Endothelial cell of umbilical vein (primary cell): ENCODE measurements at regions not wholly inside any gene's neighbourhood (a gene's known extent, or its start where the extent isn't known, plus 50 kb on each side); places are given as distances from the start of the nearest gene placed in this dataset.

Experiments
- BruUV-seq: library from RNA; stranded (reverse); fragments of 400-500 nt; replicated peaks from 2 replicates; lab custom pipeline; 2021; lab: Mats Ljungman, UMichigan
- CTCF ChIA-PET: fragments of 300-600, 350-600 bp; sonication (Branson Sonifier 250); formaldehyde crosslinking; loops from one replicate; lab custom pipeline; 2021; ENCODE audit warnings: antibody characterized with exemption, inconsistent platforms; lab: Charles Lee
- POLR2A ChIA-PET: fragments of 300-600, 350-600 bp; sonication (Branson Sonifier 250); formaldehyde crosslinking; loops from one replicate; lab custom pipeline; 2021; ENCODE audit warnings: antibody characterized with exemption, inconsistent platforms; lab: Charles Lee
- DNase-seq: peaks from one replicate; pipeline ENCODE4 v3.0.0-alpha.2; 2011; ENCODE audit warnings: low read depth, low spot score
- FAIRE-seq: peaks from 2 replicates; lab custom pipeline; 2011; peaks lifted over from hg19 to GRCh38; lab: Jason Lieb, UNC
- H2AFZ ChIP-seq: 2 replicates; pipeline ENCODE4 v1.6.0; 2012; ENCODE audit warnings: low read depth, low read length, control low read depth, inconsistent platforms
- H3K27ac ChIP-seq: 2 replicates; pipeline ENCODE4 v1.5.1; 2011; ENCODE audit warnings: low read depth, mild to moderate bottlenecking, control low read depth, low read length, moderate library complexity; ENCODE audit not compliant: insufficient read depth
- H3K27me3 ChIP-seq, 2 experiments: 2 replicates each; pipeline versions ENCODE4 v1.6.0 to v1.6.1; 2011; ENCODE audit warnings: low read length in 2 of 2, mixed read lengths in 1 of 2; ENCODE audit not compliant: control insufficient read depth in 2 of 2, insufficient read depth in 2 of 2
- H3K36me3 ChIP-seq, 2 experiments: 2 replicates in 1 of 2; 3 replicates in 1 of 2; pipeline ENCODE4 v1.5.1; 2011; ENCODE audit warnings: low read length in 2 of 2, mild to moderate bottlenecking in 1 of 2, moderate library complexity in 1 of 2; ENCODE audit not compliant: control insufficient read depth in 2 of 2, insufficient read depth in 2 of 2; ENCODE audit errors: extremely low read depth in 1 of 2
- H3K4me1 ChIP-seq: 3 replicates; pipeline ENCODE4 v1.5.1; 2011; ENCODE audit warnings: mild to moderate bottlenecking, low read length; ENCODE audit not compliant: control insufficient read depth, insufficient read depth; ENCODE audit errors: extremely low read depth
- H3K4me2 ChIP-seq: 2 replicates; pipeline ENCODE4 v1.6.1; 2011; ENCODE audit warnings: low read length, control low read depth, mixed read lengths; ENCODE audit not compliant: insufficient read depth
- H3K4me3 ChIP-seq, 3 experiments: fragments of 200-600 bp in 1 of 3; sonication (generic), shearing (Covaris generic) in 1 of 3; replicated peaks in 1 of 3; 2 replicates each; pipeline ENCODE4 v1.5.1; 2011 to 2016; ENCODE audit warnings: control low read depth in 3 of 3, low read length in 3 of 3, mild to moderate bottlenecking in 2 of 3, inconsistent platforms in 1 of 3, low read depth in 1 of 3, moderate library complexity in 1 of 3; ENCODE audit not compliant: insufficient read depth in 1 of 3
- H3K79me2 ChIP-seq: 2 replicates; pipeline ENCODE4 v1.6.0; 2012; ENCODE audit warnings: low read length, inconsistent platforms; ENCODE audit not compliant: control insufficient read depth, insufficient read depth
- H3K9ac ChIP-seq: replicated peaks from 2 replicates; pipeline ENCODE3; 2011; ENCODE audit warnings: low read length, control low read depth; ENCODE audit not compliant: insufficient read depth; ENCODE audit errors: extremely low read depth
- H3K9me1 ChIP-seq: replicated peaks from 3 replicates; pipeline ENCODE4 v1.6.0; 2011; ENCODE audit warnings: mild to moderate bottlenecking, low read length; ENCODE audit not compliant: control insufficient read depth, insufficient read depth; ENCODE audit errors: extremely low read depth
- H3K9me3 ChIP-seq: replicated peaks from 2 replicates; pipeline ENCODE4 v1.5.1; 2012; ENCODE audit warnings: low read length, inconsistent platforms; ENCODE audit not compliant: control insufficient read depth, insufficient read depth
- H4K20me1 ChIP-seq: replicated peaks from 2 replicates; pipeline ENCODE3; 2011; ENCODE audit warnings: mild to moderate bottlenecking, low read length; ENCODE audit not compliant: control insufficient read depth, insufficient read depth; ENCODE audit errors: extremely low read depth
- EZH2 ChIP-seq: IDR thresholded peaks from 2 replicates; pipeline ENCODE4 v1.6.1; 2012; ENCODE audit warnings: borderline replicate concordance, low read depth, mild to moderate bottlenecking, moderate library complexity, low read length, inconsistent platforms; ENCODE audit not compliant: severe bottlenecking
- FOS ChIP-seq: IDR thresholded peaks from 2 replicates; pipeline ENCODE4 v1.6.1; 2011; ENCODE audit warnings: mild to moderate bottlenecking, low read length, moderate library complexity, borderline replicate concordance; ENCODE audit not compliant: insufficient read depth
- GATA2 ChIP-seq: IDR thresholded peaks from 2 replicates; pipeline ENCODE4 v1.7.0; 2011; ENCODE audit warnings: low read depth, mild to moderate bottlenecking, moderate library complexity, mixed read lengths, low read length; ENCODE audit not compliant: insufficient read length, insufficient read depth
- JUN ChIP-seq: IDR thresholded peaks from 2 replicates; pipeline ENCODE4 v1.6.1; 2011; ENCODE audit warnings: borderline replicate concordance, low read depth; ENCODE audit not compliant: insufficient read length, insufficient read depth
- MYC ChIP-seq: IDR thresholded peaks from one replicate; pipeline ENCODE4 v1.6.1; 2011; ENCODE audit warnings: mild to moderate bottlenecking, low read depth, low read length
- POLR2A ChIP-seq: IDR thresholded peaks from 2 replicates; pipeline ENCODE4 v1.6.1; 2012; ENCODE audit warnings: low read depth, mild to moderate bottlenecking, control low read depth, low read length
- POLR2AphosphoS5 ChIP-seq: IDR thresholded peaks from 2 replicates; pipeline ENCODE4 v1.6.1; 2012; ENCODE audit warnings: low read depth, mild to moderate bottlenecking, control low read depth, low read length, moderate library complexity; ENCODE audit not compliant: insufficient read depth
- dilution Hi-C: fragments of 300-500 bp; cut with MboI; formaldehyde crosslinking; loops from one replicate; pipeline ENCODE4 v1.15.0; 2019; ENCODE audit warnings: low sequenced_read_pairs; ENCODE audit not compliant: extremely low pct_ligation_motif_present
- intact Hi-C: fragments of 100-400 bp; cut with micrococcal nuclease; formaldehyde crosslinking; loops from one replicate; pipeline ENCODE4 v1.10.0; 2022
- TF ChIP-seq, protein P1 (sequence below), 2 donors: IDR thresholded peaks; 1 replicate in 1 of 2; 2 replicates in 1 of 2; pipeline ENCODE4 v1.5.1; 2011; ENCODE audit warnings: low read length in 2 of 2, mild to moderate bottlenecking in 2 of 2, moderate library complexity in 2 of 2, control low read depth in 1 of 2, inconsistent platforms in 1 of 2, low read depth in 1 of 2; ENCODE audit not compliant: insufficient read depth in 1 of 2; ENCODE audit errors: extremely low read depth in 1 of 2
- TF ChIP-seq, protein P2 (sequence below): IDR thresholded peaks from 2 replicates; pipeline ENCODE4 v1.6.1; 2011; ENCODE audit not compliant: insufficient read depth, insufficient read length

DNA sequence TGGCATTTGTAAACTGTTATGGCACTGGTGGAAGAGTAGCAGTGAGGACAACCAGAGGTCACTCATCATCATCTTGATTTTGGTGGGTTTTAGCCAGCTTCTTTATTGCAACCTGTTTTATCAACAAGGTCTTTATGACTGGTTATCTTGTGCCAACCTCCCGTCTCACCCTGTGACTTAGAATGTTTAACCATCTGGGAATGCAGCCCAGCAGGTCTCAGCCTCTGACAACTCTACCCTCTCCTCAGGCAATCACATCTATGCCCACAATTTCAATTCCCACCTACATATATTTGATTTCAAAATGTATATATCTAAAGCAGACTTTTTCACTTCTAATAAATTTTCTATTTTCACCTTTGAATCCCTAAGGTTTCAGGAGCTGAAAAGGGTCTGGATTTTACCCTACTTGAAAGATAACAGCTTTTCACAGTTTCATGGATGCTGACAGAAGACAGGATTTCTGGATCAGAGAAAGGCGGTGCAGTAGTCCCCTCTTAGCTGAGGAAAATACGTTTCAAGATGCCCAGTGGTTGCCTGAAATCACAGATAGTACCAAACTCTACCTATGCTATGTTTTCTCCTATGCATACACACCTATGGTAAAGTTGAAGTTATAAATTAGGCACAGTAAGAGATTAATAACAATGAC, 1171.8 kb downstream of the DIAPH3 start:
- ChIA-PET POLR2A (no interaction called here), CTCF (interaction anchor here (1.0 kb wide), 1 partner anchor 9 kb away, joined by 3 read pairs; no protein-coding TSS in a partner anchor)
- Histone ChIP-seq H4K20me1 (no peaks in the 10 kb centered on the region), H3K4me3 (no peak overlapping the region), H3K36me3 (no peaks in the 10 kb centered on the region), H3K27me3 (no peaks in the 10 kb centered on the region), H3K9ac (no peak overlapping the region), H3K9me1 (no peaks in the 10 kb centered on the region), H3K4me1 (no peaks in the 10 kb centered on the region), H3K4me2 (no peak overlapping the region), H3K79me2 (no peaks in the 10 kb centered on the region), H3K9me3 (no peaks in the 10 kb centered on the region), H2AFZ (no peak overlapping the region), H3K27ac (no peak overlapping the region)
- dilution Hi-C loops: no loop called here
- FAIRE-seq (no peak), DNase-seq (no peak)
- TF ChIP-seq MYC (no peak), FOS (no peak), EZH2 (no peak)
- BruUV-seq: no TSS peak
- intact Hi-C loops: loop anchor here (10.0 kb wide), 1 partner anchor 323 kb away; no protein-coding TSS in a partner anchor

DNA sequence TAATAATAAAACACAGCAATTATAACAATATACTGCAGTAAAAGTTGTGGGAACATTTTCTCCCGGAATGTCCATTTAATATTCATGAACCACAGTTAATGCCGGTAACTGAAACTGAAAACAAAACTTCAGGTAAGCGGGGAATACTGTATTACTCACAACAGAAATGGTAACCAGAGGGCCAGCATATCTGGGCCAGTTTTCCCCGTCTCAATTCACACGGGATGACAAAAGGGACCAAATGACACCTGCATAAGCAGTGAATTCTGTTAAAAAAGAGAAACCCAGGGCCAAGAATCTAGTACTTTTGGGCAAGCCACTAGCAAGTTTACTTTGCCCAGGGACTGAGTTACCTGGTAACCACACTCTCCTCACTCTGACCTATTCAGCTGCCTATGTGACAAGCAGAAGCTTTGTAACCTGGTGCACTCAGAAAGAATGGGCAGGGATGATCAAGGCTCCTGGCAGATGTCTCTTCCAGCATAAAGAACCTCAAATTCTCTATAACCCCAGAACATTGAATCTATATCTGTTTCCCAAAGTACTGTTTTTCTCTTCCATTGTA, 1171.2 kb downstream of the DIAPH3 start:
- Histone ChIP-seq H3K27ac (no peak overlapping the region), H4K20me1 (no peaks in the 10 kb centered on the region), H3K79me2 (no peaks in the 10 kb centered on the region), H3K9me3 (no peaks in the 10 kb centered on the region), H3K27me3 (no peaks in the 10 kb centered on the region), H3K9ac (no peak overlapping the region), H3K4me2 (no peak overlapping the region), H3K9me1 (no peaks in the 10 kb centered on the region), H3K36me3 (no peaks in the 10 kb centered on the region), H2AFZ (no peak overlapping the region), H3K4me1 (no peaks in the 10 kb centered on the region), H3K4me3 (no peak overlapping the region)
- intact Hi-C loops (loop anchor here (10.0 kb wide), 1 partner anchor 322 kb away; no protein-coding TSS in a partner anchor), dilution Hi-C loops (no loop called here)
- FAIRE-seq (no peak), DNase-seq (no peak)
- TF ChIP-seq GATA2 (no peak), POLR2AphosphoS5 (no peak), EZH2 (no peak), MYC (no peak), JUN (no peak), POLR2A (no peak), FOS (no peak)
- TF ChIP-seq, protein P1, sequence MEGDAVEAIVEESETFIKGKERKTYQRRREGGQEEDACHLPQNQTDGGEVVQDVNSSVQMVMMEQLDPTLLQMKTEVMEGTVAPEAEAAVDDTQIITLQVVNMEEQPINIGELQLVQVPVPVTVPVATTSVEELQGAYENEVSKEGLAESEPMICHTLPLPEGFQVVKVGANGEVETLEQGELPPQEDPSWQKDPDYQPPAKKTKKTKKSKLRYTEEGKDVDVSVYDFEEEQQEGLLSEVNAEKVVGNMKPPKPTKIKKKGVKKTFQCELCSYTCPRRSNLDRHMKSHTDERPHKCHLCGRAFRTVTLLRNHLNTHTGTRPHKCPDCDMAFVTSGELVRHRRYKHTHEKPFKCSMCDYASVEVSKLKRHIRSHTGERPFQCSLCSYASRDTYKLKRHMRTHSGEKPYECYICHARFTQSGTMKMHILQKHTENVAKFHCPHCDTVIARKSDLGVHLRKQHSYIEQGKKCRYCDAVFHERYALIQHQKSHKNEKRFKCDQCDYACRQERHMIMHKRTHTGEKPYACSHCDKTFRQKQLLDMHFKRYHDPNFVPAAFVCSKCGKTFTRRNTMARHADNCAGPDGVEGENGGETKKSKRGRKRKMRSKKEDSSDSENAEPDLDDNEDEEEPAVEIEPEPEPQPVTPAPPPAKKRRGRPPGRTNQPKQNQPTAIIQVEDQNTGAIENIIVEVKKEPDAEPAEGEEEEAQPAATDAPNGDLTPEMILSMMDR (IDR thresholded peaks at IDR 0.05; ENCODE audit: extremely low read depth in 1 of 2, insufficient read depth in 1 of 2, low read depth in 1 of 2, low read length in 2 of 2): no peak
- TF ChIP-seq, protein P2, sequence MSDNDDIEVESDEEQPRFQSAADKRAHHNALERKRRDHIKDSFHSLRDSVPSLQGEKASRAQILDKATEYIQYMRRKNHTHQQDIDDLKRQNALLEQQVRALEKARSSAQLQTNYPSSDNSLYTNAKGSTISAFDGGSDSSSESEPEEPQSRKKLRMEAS: no peak
- ChIA-PET CTCF (no interaction called here), POLR2A (no interaction called here)
- no TSS peak for BruUV-seq
